Endodermal cell (in vitro differentiated cells): ENCODE measurements at regions not wholly inside any gene's neighbourhood (a gene's known extent, or its start where the extent isn't known, plus 50 kb on each side); places are given as distances from the start of the nearest gene placed in this dataset.

Experiments used
- DNase-seq: peaks from one replicate; pipeline ENCODE4 v3.0.0-alpha.2; 2017
- H3K27ac ChIP-seq: 2 replicates; pipeline ENCODE4 v1.5.1; 2013; ENCODE audit warnings: mild to moderate bottlenecking, low read depth, low read length, moderate library complexity
- H3K27me3 ChIP-seq: 2 replicates; pipeline ENCODE4 v1.6.1; 2013; ENCODE audit warnings: mild to moderate bottlenecking, low read length, moderate library complexity; ENCODE audit not compliant: insufficient read depth, control insufficient read depth, poor library complexity, severe bottlenecking
- H3K36me3 ChIP-seq: 2 replicates; pipeline ENCODE4 v1.7.0; 2013; ENCODE audit warnings: mild to moderate bottlenecking, low read length, moderate library complexity; ENCODE audit not compliant: control insufficient read depth, insufficient read depth
- H3K4me1 ChIP-seq: one replicate; pipeline ENCODE4 v1.7.0; 2013; ENCODE audit warnings: low read length; ENCODE audit not compliant: control insufficient read depth, insufficient read depth
- H3K4me3 ChIP-seq: 2 replicates; pipeline ENCODE4 v1.5.1; 2013; ENCODE audit warnings: mild to moderate bottlenecking, low read length, moderate library complexity
- H3K9ac ChIP-seq: 2 replicates; pipeline ENCODE4 v1.6.1; 2013; ENCODE audit warnings: mild to moderate bottlenecking, low read length, moderate library complexity; ENCODE audit not compliant: poor library complexity, severe bottlenecking; ENCODE audit errors: extremely low read depth
- H3K9me3 ChIP-seq: 2 replicates; pipeline ENCODE4 v1.6.1; 2013; ENCODE audit warnings: mild to moderate bottlenecking, low read length, moderate library complexity; ENCODE audit not compliant: control insufficient read depth
- H3K27ac Mint-ChIP-seq: 2 replicates; pipeline ENCODE4 v1.8.0; 2020; ENCODE audit warnings: mixed read lengths
- H3K27me3 Mint-ChIP-seq: 2 replicates; pipeline ENCODE4 v1.8.0; 2021; ENCODE audit warnings: mild to moderate bottlenecking, mixed read lengths; ENCODE audit not compliant: insufficient read depth
- H3K36me3 Mint-ChIP-seq: 2 replicates; pipeline ENCODE4 v1.8.0; 2020; ENCODE audit warnings: low read depth, mixed read lengths
- H3K4me1 Mint-ChIP-seq: 2 replicates; pipeline ENCODE4 v1.8.0; 2020; ENCODE audit warnings: mixed read lengths
- H3K4me3 Mint-ChIP-seq: 2 replicates; pipeline ENCODE4 v1.8.0; 2020; ENCODE audit warnings: mild to moderate bottlenecking, moderate library complexity, mixed read lengths
- H3K9me3 Mint-ChIP-seq: 2 replicates; pipeline ENCODE4 v1.8.0; 2020; ENCODE audit warnings: mild to moderate bottlenecking, mixed read lengths
- WGBS, 2 experiments: methylation state at CpG; one replicate each; pipeline versions ENCODE4 v1.1.5 to v1.1.7; 2013; ENCODE audit warnings: missing lambda C conversion rate in 2 of 2, mixed read lengths in 1 of 2; ENCODE audit not compliant: insufficient coverage in 1 of 2, insufficient read length in 1 of 2; 5-methylcytosine and 5-hydroxymethylcytosine counted together
- TF ChIP-seq, protein P1 (sequence below): fragments of 200-600 bp; sonication (generic); conservative IDR thresholded peaks from 2 replicates; pipeline ENCODE4 v1.5.0; 2021; ENCODE audit warnings: antibody characterized with exemption, mild to moderate bottlenecking

DNA sequence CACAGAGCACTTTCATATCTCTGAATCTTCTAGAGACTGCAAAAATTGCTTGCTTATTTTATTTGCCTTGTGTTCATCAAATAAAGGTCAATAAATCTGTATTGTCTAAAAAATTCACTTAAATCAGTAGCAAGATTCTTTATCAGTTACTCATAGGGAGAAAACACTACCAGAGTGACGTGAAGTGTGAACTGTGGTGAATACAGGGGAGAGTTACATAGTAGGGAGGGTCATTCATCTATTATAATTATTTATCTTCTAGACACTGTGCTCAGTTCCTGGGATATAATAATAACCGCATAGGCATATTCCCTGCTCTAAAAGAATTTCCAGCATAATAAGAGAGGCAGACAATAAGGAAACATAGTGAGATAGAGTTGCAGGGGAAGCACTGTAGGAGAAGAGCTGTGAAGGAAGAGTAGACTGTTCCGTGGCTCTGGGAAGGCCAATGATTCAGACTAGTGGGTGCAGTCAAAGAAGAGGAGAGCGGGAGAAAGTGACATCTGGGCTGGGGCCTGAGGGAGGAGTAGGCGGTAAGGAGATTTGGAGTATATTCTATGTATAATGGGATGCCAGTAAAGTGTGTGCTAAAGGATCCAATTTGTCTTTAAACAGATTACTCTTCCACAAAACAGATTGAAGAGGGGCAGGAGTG, 84.0 kb upstream of the TDRD3 start:
- Histone ChIP-seq H3K9me3 (no peaks in the 10 kb centered on the region), H3K36me3 (no peaks in the 10 kb centered on the region), H3K27ac (no peak overlapping the region), H3K4me1 (no peaks in the 10 kb centered on the region), H3K27me3 (peaks cover 60% of the 10 kb centered on the region), H3K4me3 (no peak overlapping the region), H3K9ac (no peak overlapping the region)
- Mint-ChIP-seq H3K36me3 (no peaks in the 10 kb centered on the region), H3K27ac (no peak overlapping the region), H3K27me3 (peaks cover 18% of the 10 kb centered on the region), H3K4me3 (no peak overlapping the region), H3K4me1 (no peaks in the 10 kb centered on the region), H3K9me3 (no peaks in the 10 kb centered on the region)
- no peak for DNase-seq
- 83 to 95% methylated on average over 2 to 4 of the region's 5 CpGs for WGBS, 2 experiments
- TF ChIP-seq, protein P1, sequence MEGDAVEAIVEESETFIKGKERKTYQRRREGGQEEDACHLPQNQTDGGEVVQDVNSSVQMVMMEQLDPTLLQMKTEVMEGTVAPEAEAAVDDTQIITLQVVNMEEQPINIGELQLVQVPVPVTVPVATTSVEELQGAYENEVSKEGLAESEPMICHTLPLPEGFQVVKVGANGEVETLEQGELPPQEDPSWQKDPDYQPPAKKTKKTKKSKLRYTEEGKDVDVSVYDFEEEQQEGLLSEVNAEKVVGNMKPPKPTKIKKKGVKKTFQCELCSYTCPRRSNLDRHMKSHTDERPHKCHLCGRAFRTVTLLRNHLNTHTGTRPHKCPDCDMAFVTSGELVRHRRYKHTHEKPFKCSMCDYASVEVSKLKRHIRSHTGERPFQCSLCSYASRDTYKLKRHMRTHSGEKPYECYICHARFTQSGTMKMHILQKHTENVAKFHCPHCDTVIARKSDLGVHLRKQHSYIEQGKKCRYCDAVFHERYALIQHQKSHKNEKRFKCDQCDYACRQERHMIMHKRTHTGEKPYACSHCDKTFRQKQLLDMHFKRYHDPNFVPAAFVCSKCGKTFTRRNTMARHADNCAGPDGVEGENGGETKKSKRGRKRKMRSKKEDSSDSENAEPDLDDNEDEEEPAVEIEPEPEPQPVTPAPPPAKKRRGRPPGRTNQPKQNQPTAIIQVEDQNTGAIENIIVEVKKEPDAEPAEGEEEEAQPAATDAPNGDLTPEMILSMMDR: no peak

DNA sequence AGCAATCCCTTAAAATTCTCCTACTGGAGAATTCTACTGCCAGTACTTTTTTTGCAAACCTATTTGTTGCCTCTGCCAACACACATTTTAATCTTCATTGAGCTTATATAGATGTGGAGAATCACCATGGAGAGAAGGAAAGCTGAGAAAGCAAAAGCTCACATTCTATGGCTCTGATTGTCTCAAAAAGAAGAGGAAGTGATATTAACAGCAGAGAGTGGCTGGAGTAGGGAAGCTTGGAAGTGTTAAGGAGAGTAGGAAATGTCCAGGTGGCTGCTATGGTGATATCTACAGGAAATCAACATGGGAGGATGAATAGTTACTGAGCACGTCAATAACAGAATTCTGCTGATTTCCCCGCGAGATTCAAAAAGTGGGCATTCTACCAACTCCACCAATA, 78.8 kb upstream of the TDRD3 start:
- H3K4me1 Mint-ChIP-seq: peaks cover 11% of the 10 kb centered on the region
- TF ChIP-seq, protein P1: no peak
- H3K9me3 Mint-ChIP-seq: peaks cover 2% of the 10 kb centered on the region
- no peaks in the 10 kb centered on the region for H3K4me1 ChIP-seq
- no peak overlapping the region for H3K27ac Mint-ChIP-seq
- H3K27me3 Mint-ChIP-seq: peaks cover 4% of the 10 kb centered on the region
- no peak overlapping the region for H3K27ac ChIP-seq
- H3K36me3 ChIP-seq: no peaks in the 10 kb centered on the region
- H3K36me3 Mint-ChIP-seq: no peaks in the 10 kb centered on the region
- no peak for DNase-seq
- H3K4me3 Mint-ChIP-seq: no peak overlapping the region
- no peaks in the 10 kb centered on the region for H3K9me3 ChIP-seq
- 80 to 97% methylated on average over 2 to 3 of the region's 3 CpGs for WGBS, 2 experiments
- H3K9ac ChIP-seq: no peak overlapping the region
- peaks cover 17% of the 10 kb centered on the region for H3K27me3 ChIP-seq
- no peak overlapping the region for H3K4me3 ChIP-seq

DNA sequence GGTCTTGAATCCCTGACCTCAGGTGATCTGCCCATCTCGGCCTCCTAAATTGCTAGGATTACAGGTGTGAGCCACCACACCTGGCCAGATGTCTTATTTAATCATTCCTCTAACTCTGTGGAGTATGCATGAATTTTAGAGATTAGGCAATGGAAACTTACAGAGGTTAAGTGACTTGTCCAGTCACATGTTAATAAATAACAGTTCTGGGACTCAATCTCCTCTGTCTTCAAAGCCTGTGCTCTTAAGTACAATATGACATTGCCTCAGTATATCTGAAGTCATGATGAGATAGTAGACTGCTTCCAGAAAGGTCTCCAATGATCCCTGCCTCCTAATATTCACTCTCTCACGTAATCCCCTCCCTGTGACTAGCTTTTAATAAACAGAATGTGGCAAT, 72.9 kb upstream of the TDRD3 start:
- no peak overlapping the region for H3K27ac Mint-ChIP-seq
- no peaks in the 10 kb centered on the region for H3K36me3 Mint-ChIP-seq
- Histone ChIP-seq H3K9me3 (no peaks in the 10 kb centered on the region), H3K36me3 (no peaks in the 10 kb centered on the region), H3K27me3 (no peaks in the 10 kb centered on the region), H3K9ac (no peak overlapping the region), H3K4me3 (no peak overlapping the region), H3K4me1 (peaks cover 4% of the 10 kb centered on the region), H3K27ac (no peak overlapping the region)
- no peak overlapping the region for H3K4me3 Mint-ChIP-seq
- 89 to 100% methylated on average over 2 of the region's 2 CpGs for WGBS, 2 experiments
- DNase-seq: no peak
- H3K9me3 Mint-ChIP-seq: peaks cover 2% of the 10 kb centered on the region
- no peaks in the 10 kb centered on the region for H3K27me3 Mint-ChIP-seq
- TF ChIP-seq, protein P1: no peak
- peaks cover 8% of the 10 kb centered on the region for H3K4me1 Mint-ChIP-seq
